ENCODE measurements at regions not wholly inside any gene's neighbourhood (a gene's known extent, or its start where the extent isn't known, plus 50 kb on each side); places are given as distances from the start of the nearest gene placed in this dataset.

GRCh38 chr16:80459331-80459777 lies 81.4 kb upstream of the DYNLRB2 start:
- no peaks in the 10 kb centered on the region for H3K27me3 Mint-ChIP-seq (ENCODE audit: insufficient read depth, unreplicated experiment)
- TF ChIP-seq CTCF (IDR thresholded peaks at IDR 0.05; ENCODE audit: unreplicated experiment): no peak
- DNase-seq (ENCODE audit: unreplicated experiment): no peak
- H3K9me3 Mint-ChIP-seq (ENCODE audit: unreplicated experiment): no peaks in the 10 kb centered on the region
- H3K27ac Mint-ChIP-seq (ENCODE audit: low read depth, unreplicated experiment): no peak overlapping the region
- POLR2A ChIA-PET: no interaction called here
- no TSS peak for BruUV-seq (replicated peaks)
- CTCF ChIA-PET: interaction anchor here (0.7 kb wide), 1 partner anchor 693 kb away, joined by 3 read pairs; no protein-coding TSS in a partner anchor
- H3K36me3 Mint-ChIP-seq (ENCODE audit: insufficient read depth, unreplicated experiment): peaks cover 2% of the 10 kb centered on the region
- intact Hi-C loops (cut with micrococcal nuclease): loop anchor here (5.0 kb wide), 1 partner anchor 297 kb away; no protein-coding TSS in a partner anchor
- H3K4me3 Mint-ChIP-seq (ENCODE audit: unreplicated experiment): no peak overlapping the region
- peaks cover 4% of the 10 kb centered on the region for H3K4me1 Mint-ChIP-seq (ENCODE audit: insufficient read depth, unreplicated experiment)

GRCh38 chr16:80457871-80458270 lies 82.9 kb upstream of the DYNLRB2 start:
- no peak for TF ChIP-seq CTCF (IDR thresholded peaks at IDR 0.05; ENCODE audit: unreplicated experiment)
- no TSS peak for BruUV-seq (replicated peaks)
- Mint-ChIP-seq H3K4me1 (ENCODE audit: insufficient read depth, unreplicated experiment) (no peaks in the 10 kb centered on the region), H3K36me3 (ENCODE audit: insufficient read depth, unreplicated experiment) (no peaks in the 10 kb centered on the region), H3K27ac (ENCODE audit: low read depth, unreplicated experiment) (no peak overlapping the region), H3K27me3 (ENCODE audit: insufficient read depth, unreplicated experiment) (no peaks in the 10 kb centered on the region), H3K4me3 (ENCODE audit: unreplicated experiment) (no peak overlapping the region), H3K9me3 (ENCODE audit: unreplicated experiment) (no peaks in the 10 kb centered on the region)
- no peak for DNase-seq (ENCODE audit: unreplicated experiment)
- POLR2A ChIA-PET: no interaction called here
- intact Hi-C loops (cut with micrococcal nuclease): loop anchor here (5.0 kb wide), 1 partner anchor 296 kb away; no protein-coding TSS in a partner anchor
- CTCF ChIA-PET: interaction anchor here (0.6 to 1.5 kb wide), 5 partner anchors 9 to 1937 kb away, joined by 3 to 5 read pairs (median 3); no protein-coding TSS in a partner anchor

GRCh38 chr16:80454802-80455201 lies 86.0 kb upstream of the DYNLRB2 start:
- Mint-ChIP-seq H3K4me3 (ENCODE audit: unreplicated experiment) (no peak overlapping the region), H3K27me3 (ENCODE audit: insufficient read depth, unreplicated experiment) (peaks cover 4% of the 10 kb centered on the region), H3K4me1 (ENCODE audit: insufficient read depth, unreplicated experiment) (no peaks in the 10 kb centered on the region), H3K36me3 (ENCODE audit: insufficient read depth, unreplicated experiment) (no peaks in the 10 kb centered on the region), H3K27ac (ENCODE audit: low read depth, unreplicated experiment) (no peak overlapping the region), H3K9me3 (ENCODE audit: unreplicated experiment) (no peaks in the 10 kb centered on the region)
- intact Hi-C loops (cut with micrococcal nuclease): loop anchor here (5.0 kb wide), 1 partner anchor 293 kb away; no protein-coding TSS in a partner anchor
- no TSS peak for BruUV-seq (replicated peaks)
- DNase-seq (ENCODE audit: unreplicated experiment): no peak
- TF ChIP-seq CTCF (IDR thresholded peaks at IDR 0.05; ENCODE audit: unreplicated experiment): no peak
- ChIA-PET CTCF (interaction anchor here (0.5 to 0.9 kb wide), 3 partner anchors 109 to 1327 kb away, joined by 3 to 4 read pairs (median 3); no protein-coding TSS in a partner anchor), POLR2A (no interaction called here)

- H3K4me1 Mint-ChIP-seq (ENCODE audit: insufficient read depth, unreplicated experiment): no peaks in the 10 kb centered on the region
- BruUV-seq (replicated peaks): no TSS peak
- CTCF ChIA-PET: no interaction called here
Observed at GRCh38 chr16:80449392-80449791, 91.4 kb upstream of the DYNLRB2 start.

More at GRCh38 chr16:80449392-80449791, 91.4 kb upstream of the DYNLRB2 start:
- intact Hi-C loops (cut with micrococcal nuclease): no loop called here
- POLR2A ChIA-PET: interaction anchor here (1.0 kb wide), 1 partner anchor 10 kb away, joined by 3 read pairs; no protein-coding TSS in a partner anchor
- DNase-seq (ENCODE audit: unreplicated experiment): no peak
- no peak for TF ChIP-seq CTCF (IDR thresholded peaks at IDR 0.05; ENCODE audit: unreplicated experiment)
- no peak overlapping the region for H3K4me3 Mint-ChIP-seq (ENCODE audit: unreplicated experiment)
- H3K27ac Mint-ChIP-seq (ENCODE audit: low read depth, unreplicated experiment): no peak overlapping the region
- H3K27me3 Mint-ChIP-seq (ENCODE audit: insufficient read depth, unreplicated experiment): peaks cover 9% of the 10 kb centered on the region
- no peaks in the 10 kb centered on the region for H3K9me3 Mint-ChIP-seq (ENCODE audit: unreplicated experiment)
- H3K36me3 Mint-ChIP-seq (ENCODE audit: insufficient read depth, unreplicated experiment): no peaks in the 10 kb centered on the region

Measured in MCF 10A (cell line).